ENCODE measurements at regions not wholly inside any gene's neighbourhood (a gene's known extent, or its start where the extent isn't known, plus 50 kb on each side); places are given as distances from the start of the nearest gene placed in this dataset.

- SMC1A ChIA-PET (ENCODE audit: uncharacterized antibody, unreplicated experiment), result no interaction called here
- TF ChIP-seq SUZ12 (IDR thresholded peaks at IDR 0.05; ENCODE audit: unreplicated experiment) (no peak), TARDBP (IDR thresholded peaks at IDR 0.05; ENCODE audit: borderline replicate concordance) (no peak), PRDM15 (CRISPR knock-in tag; IDR thresholded peaks at IDR 0.05) (no peak), GABPA (IDR thresholded peaks at IDR 0.05; ENCODE audit: low read depth) (no peak), MEF2A (IDR thresholded peaks at IDR 0.05; ENCODE audit: insufficient read depth, low read depth, low read length) (no peak), TAF1 (IDR thresholded peaks at IDR 0.05; ENCODE audit: borderline replicate concordance, low read depth, low read length) (no peak), NRF1 (conservative IDR thresholded peaks at IDR 0.05; ENCODE audit: low read depth, low read length) (no peak), IKZF2 (IDR thresholded peaks at IDR 0.05) (no peak), KAT2A (conservative IDR thresholded peaks at IDR 0.05; ENCODE audit: control insufficient read depth, low read depth, low read length) (no peak), NKRF (conservative IDR thresholded peaks at IDR 0.05) (no peak), NFXL1 (IDR thresholded peaks at IDR 0.05; ENCODE audit: borderline replicate concordance) (no peak), DPF2 (IDR thresholded peaks at IDR 0.05) (no peak), ZBTB4 (CRISPR knock-in tag; IDR thresholded peaks at IDR 0.05) (no peak), GATAD2B (conservative IDR thresholded peaks at IDR 0.05; ENCODE audit: low read depth) (no peak)
Measured at GRCh38 chr12:13435235-13435933, 238.9 kb downstream of the EMP1 start.

More at GRCh38 chr12:13435235-13435933, 238.9 kb downstream of the EMP1 start:
- ATAC-seq, result no peak
- CTCF ChIA-PET, result no interaction called here
- WGBS (ENCODE audit: insufficient coverage, insufficient replicate concordance, low lambda C conversion rate, missing lambda C conversion rate), result 48% methylated on average over 4 of the region's 4 CpGs
- intact Hi-C loops (cut with micrococcal nuclease; ENCODE audit: unreplicated experiment), result no loop called here
- Histone ChIP-seq H4K20me1 (ENCODE audit: control insufficient read depth, insufficient read depth) (no peaks in the 10 kb centered on the region), H3K36me3 (ENCODE audit: control insufficient read depth in 2 of 2, insufficient read depth in 2 of 2, low read length in 1 of 2) (no peaks in the 10 kb centered on the region), H3K27me3 (replicated peaks in 1 of 2; ENCODE audit: control insufficient read depth in 2 of 2, insufficient read depth in 2 of 2, low read length in 1 of 2) (no peaks in the 10 kb centered on the region), H3K9me3 (replicated peaks; ENCODE audit: control insufficient read depth, insufficient read depth, low read length) (no peaks in the 10 kb centered on the region), H3K79me2 (ENCODE audit: control insufficient read depth, insufficient read depth, low read length) (no peaks in the 10 kb centered on the region), H3K27ac (ENCODE audit: control insufficient read depth, insufficient read depth) (no peak overlapping the region), H3K4me1 (ENCODE audit: control insufficient read depth, insufficient read depth, low read length) (no peaks in the 10 kb centered on the region), H2AFZ (ENCODE audit: control insufficient read depth, low read depth, low read length) (no peak overlapping the region), H3K4me2 (ENCODE audit: control insufficient read depth, insufficient read depth) (no peak overlapping the region), H3K9ac (ENCODE audit: control insufficient read depth, insufficient read depth, low read length) (no peak overlapping the region), H3K4me3 (no peak overlapping the region)
- no peak for DNase-seq (ENCODE audit: low read depth, low spot score)
- POLR2A ChIA-PET, result interaction anchor here (0.5 kb wide), 1 partner anchor 90 kb away, joined by 3 read pairs; no protein-coding TSS in a partner anchor
- no TSS peak for BruUV-seq (replicated peaks)
- in situ Hi-C loops (cut with MboI), result no loop called here
- FAIRE-seq, result no peak
- RAD21 ChIA-PET (ENCODE audit: unreplicated experiment), result no interaction called here

Measured in GM12878 (cell line).